H9 (cell line): ENCODE measurements at regions not wholly inside any gene's neighbourhood (a gene's known extent, or its start where the extent isn't known, plus 50 kb on each side); places are given as distances from the start of the nearest gene placed in this dataset.

Source experiments
- DNase-seq: peaks from one replicate; pipeline ENCODE4 v3.0.0-alpha.2; 2017
- H2AFZ ChIP-seq: one replicate; pipeline ENCODE4 v1.6.1; 2013; ENCODE audit warnings: mild to moderate bottlenecking, low read length, control low read depth, moderate library complexity
- H2AK5ac ChIP-seq: 2 replicates; pipeline ENCODE4 v1.6.1; 2013; ENCODE audit warnings: low read length, control low read depth, mixed read lengths; ENCODE audit not compliant: insufficient read length
- H2BK120ac ChIP-seq: one replicate; pipeline ENCODE4 v1.6.1; 2013; ENCODE audit warnings: low read depth, mild to moderate bottlenecking, low read length, control low read depth, inconsistent platforms; ENCODE audit not compliant: poor library complexity, severe bottlenecking
- H2BK12ac ChIP-seq: 2 replicates; pipeline ENCODE4 v1.6.1; 2013; ENCODE audit warnings: low read length, control low read depth, mixed read lengths, low read depth; ENCODE audit not compliant: insufficient read length
- H2BK15ac ChIP-seq: 2 replicates; pipeline ENCODE4 v1.6.1; 2013; ENCODE audit warnings: low read depth, low read length, control low read depth
- H2BK20ac ChIP-seq: one replicate; pipeline ENCODE4 v1.6.1; 2013; ENCODE audit warnings: low read depth, mild to moderate bottlenecking, low read length, control low read depth, inconsistent platforms; ENCODE audit not compliant: poor library complexity, severe bottlenecking
- H2BK5ac ChIP-seq: 2 replicates; pipeline ENCODE4 v1.6.1; 2013; ENCODE audit warnings: low read length, control low read depth, mixed read lengths; ENCODE audit not compliant: insufficient read length
- H3K14ac ChIP-seq: 2 replicates; pipeline ENCODE4 v1.6.1; 2013; ENCODE audit warnings: low read length, control low read depth; ENCODE audit not compliant: insufficient read depth
- H3K18ac ChIP-seq: 2 replicates; pipeline ENCODE4 v1.6.1; 2013; ENCODE audit warnings: low read depth, mild to moderate bottlenecking, mixed read lengths, low read length, control low read depth; ENCODE audit not compliant: insufficient read length
- H3K23ac ChIP-seq: 2 replicates; pipeline ENCODE4 v1.6.1; 2013; ENCODE audit warnings: low read length, control low read depth, mixed read lengths, low read depth; ENCODE audit not compliant: insufficient read length
- H3K23me2 ChIP-seq: 2 replicates; pipeline ENCODE4 v1.6.1; 2013; ENCODE audit warnings: low read depth, mild to moderate bottlenecking, mixed read lengths, low read length, control low read depth; ENCODE audit not compliant: insufficient read length, poor library complexity, severe bottlenecking
- H3K27ac ChIP-seq: 2 replicates; pipeline ENCODE4 v1.5.1; 2013; ENCODE audit warnings: low read length, control low read depth, mixed read lengths, low read depth; ENCODE audit not compliant: insufficient read length
- H3K27me3 ChIP-seq: 2 replicates; pipeline ENCODE4 v1.6.1; 2013; ENCODE audit warnings: low read length, control low read depth, inconsistent platforms; ENCODE audit not compliant: insufficient read depth
- H3K4ac ChIP-seq: 2 replicates; pipeline ENCODE4 v1.6.1; 2013; ENCODE audit warnings: low read depth, mild to moderate bottlenecking, control low read depth, inconsistent platforms, low read length, moderate library complexity
- H3K4me1 ChIP-seq: 2 replicates; pipeline ENCODE4 v1.6.1; 2013; ENCODE audit warnings: low read length, control low read depth, inconsistent platforms; ENCODE audit not compliant: insufficient read depth
- H3K4me2 ChIP-seq: 2 replicates; pipeline ENCODE4 v1.6.1; 2013; ENCODE audit warnings: low read length, control low read depth, mixed read lengths; ENCODE audit not compliant: insufficient read length, insufficient read depth
- H3K56ac ChIP-seq: 2 replicates; pipeline ENCODE4 v1.6.1; 2013; ENCODE audit warnings: low read depth, mild to moderate bottlenecking, mixed read lengths, low read length, control low read depth; ENCODE audit not compliant: insufficient read length
- H3K79me1 ChIP-seq: 2 replicates; pipeline ENCODE4 v1.6.1; 2013; ENCODE audit warnings: low read depth, mild to moderate bottlenecking, moderate library complexity, low read length, control low read depth, inconsistent platforms; ENCODE audit not compliant: insufficient read depth, poor library complexity, severe bottlenecking
- H3K79me2 ChIP-seq: 2 replicates; pipeline ENCODE4 v1.6.1; 2013; ENCODE audit warnings: low read length, control low read depth, inconsistent platforms; ENCODE audit not compliant: insufficient read depth
- H3K9ac ChIP-seq: 2 replicates; pipeline ENCODE4 v1.6.1; 2013; ENCODE audit warnings: low read length, control low read depth, mixed read lengths; ENCODE audit not compliant: insufficient read length; ENCODE audit errors: extremely low read depth
- H3K9me3 ChIP-seq: one replicate; pipeline ENCODE4 v1.6.1; 2013; ENCODE audit warnings: low read depth, low read length, inconsistent platforms; ENCODE audit not compliant: control insufficient read depth
- H3T11ph ChIP-seq: one replicate; pipeline ENCODE4 v1.6.1; 2013; ENCODE audit warnings: mild to moderate bottlenecking, low read length, control low read depth, inconsistent platforms
- H4K20me1 ChIP-seq: one replicate; pipeline ENCODE4 v1.6.1; 2013; ENCODE audit not compliant: control insufficient read depth, insufficient read length, insufficient read depth
- H4K5ac ChIP-seq: 2 replicates; pipeline ENCODE4 v1.6.1; 2013; ENCODE audit warnings: low read depth, mild to moderate bottlenecking, mixed read lengths, low read length, control low read depth; ENCODE audit not compliant: insufficient read length
- H4K8ac ChIP-seq: replicated peaks from 2 replicates; pipeline ENCODE4 v1.6.1; 2013; ENCODE audit warnings: low read length, control low read depth, mixed read lengths, low read depth; ENCODE audit not compliant: insufficient read length
- H4K91ac ChIP-seq: 2 replicates; pipeline ENCODE4 v1.6.1; 2013; ENCODE audit warnings: low read depth, mild to moderate bottlenecking, moderate library complexity, mixed read lengths, low read length, control low read depth; ENCODE audit not compliant: insufficient read length
- H3K27ac Mint-ChIP-seq, 3 experiments: 2 replicates in 2 of 3; 3 replicates in 1 of 3; pipeline ENCODE4 v1.8.0; 2020 to 2021; ENCODE audit warnings: mixed read lengths in 3 of 3, mild to moderate bottlenecking in 1 of 3, moderate library complexity in 1 of 3
- H3K27me3 Mint-ChIP-seq: 2 replicates; pipeline ENCODE4 v1.8.0; 2021; ENCODE audit warnings: low read depth, mild to moderate bottlenecking, moderate library complexity, mixed read lengths
- H3K36me3 Mint-ChIP-seq, 3 experiments: 2 replicates in 2 of 3; 3 replicates in 1 of 3; pipeline ENCODE4 v1.8.0; 2020 to 2021; ENCODE audit warnings: low read depth in 3 of 3, mixed read lengths in 3 of 3; ENCODE audit not compliant: insufficient read depth in 1 of 3
- H3K4me1 Mint-ChIP-seq, 2 experiments: 2 replicates each; pipeline ENCODE4 v1.8.0; 2020; ENCODE audit warnings: mixed read lengths in 2 of 2
- H3K4me3 Mint-ChIP-seq, 2 experiments: 2 replicates in 1 of 2; 3 replicates in 1 of 2; pipeline ENCODE4 v1.8.0; 2020 to 2021; ENCODE audit warnings: mild to moderate bottlenecking in 2 of 2, mixed read lengths in 2 of 2, moderate library complexity in 1 of 2
- H3K9me3 Mint-ChIP-seq, 2 experiments: 2 replicates in 1 of 2; 3 replicates in 1 of 2; pipeline ENCODE4 v1.8.0; 2020; ENCODE audit warnings: mild to moderate bottlenecking in 2 of 2, mixed read lengths in 2 of 2, moderate library complexity in 1 of 2
- WGBS: extraction: QIAGEN DNeasy Blood & Tissue Kit; methylation state at CpG from one replicate; pipeline ENCODE4 v1.1.7; 2013; ENCODE audit warnings: missing lambda C conversion rate, low lambda C conversion rate, mixed read lengths; ENCODE audit not compliant: insufficient read length; ENCODE audit errors: extremely low coverage; 5-methylcytosine and 5-hydroxymethylcytosine counted together
- TF ChIP-seq, protein P1 (sequence below): fragments of 200-600 bp; sonication (generic); conservative IDR thresholded peaks from 3 replicates; pipeline ENCODE4 v1.8.0; 2021; ENCODE audit warnings: antibody characterized with exemption, mild to moderate bottlenecking

DNA sequence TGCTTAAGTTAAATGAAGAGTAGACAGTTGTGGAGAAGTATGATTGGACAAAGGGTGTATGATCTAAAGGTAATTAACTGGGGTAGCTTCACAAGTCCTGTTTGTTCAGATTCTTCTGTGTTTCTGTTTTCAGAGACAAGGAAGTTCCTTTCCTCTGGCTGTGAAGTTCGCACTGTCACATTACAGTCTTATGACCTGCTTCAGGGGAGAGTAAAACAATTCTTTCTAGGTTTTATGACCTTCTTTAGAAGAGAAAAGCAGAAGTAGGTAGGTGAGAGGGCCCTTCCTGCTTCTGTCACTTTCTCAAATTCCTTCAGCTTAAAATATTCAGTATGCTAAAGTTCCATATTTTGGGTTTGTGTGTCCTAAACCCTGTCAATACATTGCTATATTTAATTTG is 211.9 kb downstream of the SOX3 start:
- Histone ChIP-seq H3K27me3 (no peaks in the 10 kb centered on the region), H3K27ac (no peak overlapping the region), H4K20me1 (no peaks in the 10 kb centered on the region), H4K91ac (no peak overlapping the region), H2BK15ac (no peak overlapping the region), H3K23ac (no peak overlapping the region), H3K4me1 (peaks cover 4% of the 10 kb centered on the region; the same call in 1 of the 2 replicates), H3K79me1 (no peaks in the 10 kb centered on the region), H4K5ac (no peak overlapping the region), H3K79me2 (no peaks in the 10 kb centered on the region), H3K23me2 (no peaks in the 10 kb centered on the region), H2AK5ac (no peak overlapping the region), H4K8ac (no peak overlapping the region), H2BK20ac (no peak overlapping the region), H3K4ac (no peak overlapping the region), H2AFZ (no peak overlapping the region), H3K9me3 (no peaks in the 10 kb centered on the region), H2BK5ac (no peak overlapping the region), H3K4me2 (no peak overlapping the region), H3K9ac (no peak overlapping the region), H2BK120ac (no peak overlapping the region), H3T11ph (no peak overlapping the region), H3K18ac (no peak overlapping the region), H3K14ac (no peak overlapping the region), H3K56ac (no peak overlapping the region), H2BK12ac (no peak overlapping the region)
- DNase-seq, result no peak
- H3K4me1 Mint-ChIP-seq, result peaks cover 22 to 28% of the 10 kb centered on the region in 2 experiments
- no peaks in the 10 kb centered on the region for H3K27me3 Mint-ChIP-seq
- no CpG with 5 or more reads among the region's 1 CpG for WGBS
- no peak overlapping the region for H3K4me3 Mint-ChIP-seq
- TF ChIP-seq, protein P1, sequence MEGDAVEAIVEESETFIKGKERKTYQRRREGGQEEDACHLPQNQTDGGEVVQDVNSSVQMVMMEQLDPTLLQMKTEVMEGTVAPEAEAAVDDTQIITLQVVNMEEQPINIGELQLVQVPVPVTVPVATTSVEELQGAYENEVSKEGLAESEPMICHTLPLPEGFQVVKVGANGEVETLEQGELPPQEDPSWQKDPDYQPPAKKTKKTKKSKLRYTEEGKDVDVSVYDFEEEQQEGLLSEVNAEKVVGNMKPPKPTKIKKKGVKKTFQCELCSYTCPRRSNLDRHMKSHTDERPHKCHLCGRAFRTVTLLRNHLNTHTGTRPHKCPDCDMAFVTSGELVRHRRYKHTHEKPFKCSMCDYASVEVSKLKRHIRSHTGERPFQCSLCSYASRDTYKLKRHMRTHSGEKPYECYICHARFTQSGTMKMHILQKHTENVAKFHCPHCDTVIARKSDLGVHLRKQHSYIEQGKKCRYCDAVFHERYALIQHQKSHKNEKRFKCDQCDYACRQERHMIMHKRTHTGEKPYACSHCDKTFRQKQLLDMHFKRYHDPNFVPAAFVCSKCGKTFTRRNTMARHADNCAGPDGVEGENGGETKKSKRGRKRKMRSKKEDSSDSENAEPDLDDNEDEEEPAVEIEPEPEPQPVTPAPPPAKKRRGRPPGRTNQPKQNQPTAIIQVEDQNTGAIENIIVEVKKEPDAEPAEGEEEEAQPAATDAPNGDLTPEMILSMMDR, result no peak
- no peak overlapping the region for H3K27ac Mint-ChIP-seq
- H3K9me3 Mint-ChIP-seq, result no peaks in the 10 kb centered on the region
- peaks cover 0 to 2% (median 0%) of the 10 kb centered on the region in 3 experiments; a peak in 1 of 7 replicates for H3K36me3 Mint-ChIP-seq
